Mammary epithelial cell (primary cell): ENCODE measurements at regions not wholly inside any gene's neighbourhood (a gene's known extent, or its start where the extent isn't known, plus 50 kb on each side); places are given as distances from the start of the nearest gene placed in this dataset.

Experiments used
- CTCF ChIP-seq, 2 donors: IDR thresholded peaks in 1 of 2; conservative IDR thresholded peaks in 1 of 2; 2 replicates each; pipeline ENCODE4 v1.5.1; 2011 to 2012; ENCODE audit warnings: inconsistent platforms in 2 of 2, low read length in 2 of 2, mild to moderate bottlenecking in 2 of 2, control low read depth in 1 of 2, low read depth in 1 of 2; ENCODE audit not compliant: insufficient read depth in 1 of 2; ENCODE audit errors: extremely low read depth in 1 of 2
- EZH2 ChIP-seq: IDR thresholded peaks from 2 replicates; pipeline ENCODE4 v1.6.1; 2012; ENCODE audit warnings: low read length, inconsistent platforms, borderline replicate concordance

- TF ChIP-seq CTCF (conservative IDR thresholded peaks at IDR 0.05 in 1 of 2, IDR thresholded peaks at IDR 0.05 in 1 of 2; ENCODE audit: extremely low read depth in 1 of 2, insufficient read depth in 1 of 2, low read depth in 1 of 2, low read length in 2 of 2) (no peak), EZH2 (no peak)
Observed at GRCh38 chr4:164481306-164482091, 272.4 kb upstream of the SMIM31 start.
